Sigmoid colon (tissue), 6 donors: ENCODE measurements at regions not wholly inside any gene's neighbourhood (a gene's known extent, or its start where the extent isn't known, plus 50 kb on each side); places are given as distances from the start of the nearest gene placed in this dataset.

Source experiments
- DNase-seq: peaks from one replicate; pipeline ENCODE4 v3.0.0-alpha.2; 2019
- H3K27ac ChIP-seq, 4 donors: fragments of 200-600 bp; sonication (generic); one replicate each; pipeline ENCODE4 v1.5.1; 2016 to 2019; ENCODE audit warnings: mild to moderate bottlenecking in 1 of 4
- H3K27me3 ChIP-seq, 3 donors: fragments of 200-600 bp; sonication (generic); one replicate each; pipeline ENCODE4 v1.5.1; 2019; ENCODE audit warnings: mild to moderate bottlenecking in 1 of 3
- H3K36me3 ChIP-seq, 4 donors: fragments of 200-600 bp; sonication (generic); one replicate each; pipeline ENCODE4 v1.5.1; 2016 to 2019
- H3K4me1 ChIP-seq, 4 donors: fragments of 200-600 bp; sonication (generic); one replicate each; pipeline ENCODE4 v1.5.1; 2017 to 2019
- H3K4me3 ChIP-seq, 4 donors: fragments of 200-600 bp; sonication (generic); one replicate each; pipeline ENCODE4 v1.5.1; 2017 to 2019; ENCODE audit warnings: mild to moderate bottlenecking in 2 of 4, moderate library complexity in 1 of 4
- H3K9me3 ChIP-seq, 4 donors: fragments of 200-600 bp in 3 of 4; sonication (generic) in 3 of 4; one replicate each; pipeline versions ENCODE4 v1.5.1 to v1.6.1; 2013 to 2019
- CTCF ChIP-seq, 4 experiments: fragments of 450-650 bp in 3 of 4; fragments of 200-600 bp in 1 of 4; IDR thresholded peaks; one replicate each; pipeline ENCODE4 v1.5.1; 2016 to 2019; ENCODE audit warnings: antibody characterized with exemption in 4 of 4, mild to moderate bottlenecking in 3 of 4, moderate library complexity in 2 of 4
- EP300 ChIP-seq, 4 donors: sonication (generic); formaldehyde crosslinking; IDR thresholded peaks; one replicate each; pipeline ENCODE4 v1.6.1; 2017; ENCODE audit warnings: antibody characterized with exemption in 4 of 4
- POLR2A ChIP-seq, 2 donors: fragments of 450-650 bp; IDR thresholded peaks; one replicate each; pipeline ENCODE4 v1.6.1; 2016; ENCODE audit warnings: antibody characterized with exemption in 2 of 2, mild to moderate bottlenecking in 2 of 2, moderate library complexity in 2 of 2
- POLR2AphosphoS5 ChIP-seq, 4 donors: sonication (generic); formaldehyde crosslinking; IDR thresholded peaks; one replicate each; pipeline ENCODE4 v1.6.1; 2017; ENCODE audit warnings: antibody characterized with exemption in 4 of 4
- WGBS, 2 donors: extraction: QIAGEN DNeasy Blood & Tissue Kit; methylation state at CpG; one replicate each; pipeline ENCODE4 v1.1.7; 2013; 5-methylcytosine and 5-hydroxymethylcytosine counted together
- intact Hi-C: fragments of 100-400 bp; cut with DNase I; formaldehyde crosslinking; loops from one replicate; pipeline ENCODE4 v1.15.1; 2023
- donor health status: healthy with polysubstance abuse.
- donor health status: healthy.

- WGBS, 2 donors: 93 to 95% methylated on average over 3 of the region's 3 CpGs
- intact Hi-C loops: no loop called here
- TF ChIP-seq EP300 (IDR thresholded peaks at IDR 0.05) (no peak), CTCF (IDR thresholded peaks at IDR 0.05) (no peak), POLR2AphosphoS5 (IDR thresholded peaks at IDR 0.05) (no peak), POLR2A (IDR thresholded peaks at IDR 0.05) (no peak)
- no peak overlapping the region for H3K4me3 ChIP-seq
- no peaks in the 10 kb centered on the region for H3K4me1 ChIP-seq
- H3K36me3 ChIP-seq: no peaks in the 10 kb centered on the region
- no peaks in the 10 kb centered on the region for H3K9me3 ChIP-seq
- DNase-seq: no peak
- H3K27ac ChIP-seq: no peak overlapping the region
- H3K27me3 ChIP-seq: no peaks in the 10 kb centered on the region
Measured at GRCh38 chr2:45233301-45233700, 224.0 kb upstream of the SIX2 start.

- intact Hi-C loops: no loop called here
Measured at GRCh38 chr2:45232818-45233217, 223.6 kb upstream of the SIX2 start.

GRCh38 chr2:45229411-45229810 is 220.2 kb upstream of the SIX2 start:
- Histone ChIP-seq H3K9me3 (no peaks in the 10 kb centered on the region), H3K4me3 (no peak overlapping the region)
- 90 to 95% methylated on average over 1 of the region's 1 CpG for WGBS, 2 donors

More at GRCh38 chr2:45232818-45233217, 223.6 kb upstream of the SIX2 start:
- no peak for TF ChIP-seq EP300 (IDR thresholded peaks at IDR 0.05)
- Histone ChIP-seq H3K27ac (no peak overlapping the region), H3K27me3 (no peaks in the 10 kb centered on the region), H3K4me1 (no peaks in the 10 kb centered on the region), H3K9me3 (no peaks in the 10 kb centered on the region), H3K4me3 (no peak overlapping the region), H3K36me3 (no peaks in the 10 kb centered on the region)
- WGBS, 2 donors: 76 to 83% methylated on average over 1 of the region's 1 CpG
- no peak for DNase-seq

GRCh38 chr2:45227347-45227746 is 218.1 kb upstream of the SIX2 start:
- H3K4me3 ChIP-seq: no peak overlapping the region
- TF ChIP-seq POLR2A (IDR thresholded peaks at IDR 0.05): no peak
- TF ChIP-seq CTCF (IDR thresholded peaks at IDR 0.05): no peak
- TF ChIP-seq EP300 (IDR thresholded peaks at IDR 0.05): no peak
- TF ChIP-seq POLR2AphosphoS5 (IDR thresholded peaks at IDR 0.05): no peak
- intact Hi-C loops: no loop called here
- no peaks in the 10 kb centered on the region for H3K36me3 ChIP-seq
- H3K4me1 ChIP-seq: no peaks in the 10 kb centered on the region
- DNase-seq: no peak
- WGBS, 2 donors: 92 to 93% methylated on average over 3 of the region's 3 CpGs
- no peaks in the 10 kb centered on the region for H3K27me3 ChIP-seq
- H3K27ac ChIP-seq: no peak overlapping the region
- H3K9me3 ChIP-seq: no peaks in the 10 kb centered on the region

More at GRCh38 chr2:45229411-45229810, 220.2 kb upstream of the SIX2 start:
- no peaks in the 10 kb centered on the region for H3K27me3 ChIP-seq
- intact Hi-C loops: no loop called here
- no peaks in the 10 kb centered on the region for H3K36me3 ChIP-seq
- no peak overlapping the region for H3K27ac ChIP-seq
- no peaks in the 10 kb centered on the region for H3K4me1 ChIP-seq
- no peak for TF ChIP-seq POLR2AphosphoS5 (IDR thresholded peaks at IDR 0.05)
- no peak for TF ChIP-seq POLR2A (IDR thresholded peaks at IDR 0.05)
- no peak for TF ChIP-seq CTCF (IDR thresholded peaks at IDR 0.05)
- no peak for TF ChIP-seq EP300 (IDR thresholded peaks at IDR 0.05)
- DNase-seq: no peak

- no peak overlapping the region for H3K27ac ChIP-seq
- 81 to 86% methylated on average over 4 of the region's 4 CpGs for WGBS, 2 donors
Measured at GRCh38 chr2:45224993-45225380, 215.7 kb upstream of the SIX2 start.

More at GRCh38 chr2:45224993-45225380, 215.7 kb upstream of the SIX2 start:
- intact Hi-C loops: no loop called here
- no peaks in the 10 kb centered on the region for H3K36me3 ChIP-seq
- H3K4me3 ChIP-seq: no peak overlapping the region
- H3K4me1 ChIP-seq: no peaks in the 10 kb centered on the region
- no peak for DNase-seq
- no peaks in the 10 kb centered on the region for H3K9me3 ChIP-seq
- peaks cover 0 to 3% (median 0%) of the 10 kb centered on the region in 3 donors for H3K27me3 ChIP-seq
- no peak for TF ChIP-seq CTCF (IDR thresholded peaks at IDR 0.05)
- no peak for TF ChIP-seq POLR2A (IDR thresholded peaks at IDR 0.05)
- no peak for TF ChIP-seq POLR2AphosphoS5 (IDR thresholded peaks at IDR 0.05)
